AG04450 (cell line): ENCODE measurements at regions not wholly inside any gene's neighbourhood (a gene's known extent, or its start where the extent isn't known, plus 50 kb on each side); places are given as distances from the start of the nearest gene placed in this dataset.

Experiments used
- CTCF ChIA-PET: fragments of 300-600, 350-600 bp; formaldehyde crosslinking; extraction: SDS; loops from one replicate; lab custom pipeline; 2022; ENCODE audit warnings: antibody characterized with exemption, inconsistent platforms; lab: Charles Lee
- POLR2A ChIA-PET: fragments of 350-600 bp; formaldehyde crosslinking; extraction: SDS; loops from one replicate; lab custom pipeline; 2021; ENCODE audit warnings: antibody characterized with exemption, inconsistent platforms; lab: Yijun Ruan, JAX
- DNase-seq: peaks from one replicate; pipeline ENCODE4 v3.0.0-alpha.2; 2011; ENCODE audit warnings: low read depth, low spot score
- H3K27ac ChIP-seq: one replicate; pipeline ENCODE4 v1.5.1; 2012; ENCODE audit warnings: low read depth, low read length, control low read depth
- H3K27me3 ChIP-seq: one replicate; pipeline ENCODE4 v1.6.0; 2012; ENCODE audit warnings: low read length; ENCODE audit not compliant: control insufficient read depth, insufficient read depth
- H3K4me3 ChIP-seq: 2 replicates; pipeline ENCODE4 v1.5.1; 2011; ENCODE audit warnings: mild to moderate bottlenecking, low read depth, low read length, control low read depth
- H3K9me3 ChIP-seq: 2 replicates; pipeline ENCODE4 v1.5.1; 2012; ENCODE audit warnings: low read length; ENCODE audit not compliant: control insufficient read depth, insufficient read depth
- TF ChIP-seq, protein P1 (sequence below): IDR thresholded peaks from 2 replicates; pipeline ENCODE4 v1.5.1; 2011; ENCODE audit warnings: low read depth, low read length, control low read depth, inconsistent platforms

DNA sequence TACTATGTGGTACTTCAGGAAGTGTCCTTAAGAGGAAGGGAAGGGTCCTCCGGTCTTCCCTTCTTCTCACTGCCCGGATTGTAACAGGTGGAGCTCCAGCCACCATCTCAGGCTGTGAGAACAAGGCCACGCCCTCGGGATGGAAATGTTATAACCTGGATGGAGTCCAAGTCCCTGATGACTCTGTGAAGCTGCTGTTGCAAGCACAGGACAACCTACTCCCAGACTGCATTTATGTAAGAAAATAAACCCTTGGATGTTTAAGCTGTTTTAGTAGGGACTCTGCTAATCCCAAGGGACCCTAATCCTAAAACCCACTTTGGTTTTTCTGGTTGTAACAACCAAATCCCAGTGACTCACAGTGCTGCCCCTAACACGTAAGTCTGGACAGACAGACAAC, 221.6 kb downstream of the ACTL7B start:
- TF ChIP-seq, protein P1, sequence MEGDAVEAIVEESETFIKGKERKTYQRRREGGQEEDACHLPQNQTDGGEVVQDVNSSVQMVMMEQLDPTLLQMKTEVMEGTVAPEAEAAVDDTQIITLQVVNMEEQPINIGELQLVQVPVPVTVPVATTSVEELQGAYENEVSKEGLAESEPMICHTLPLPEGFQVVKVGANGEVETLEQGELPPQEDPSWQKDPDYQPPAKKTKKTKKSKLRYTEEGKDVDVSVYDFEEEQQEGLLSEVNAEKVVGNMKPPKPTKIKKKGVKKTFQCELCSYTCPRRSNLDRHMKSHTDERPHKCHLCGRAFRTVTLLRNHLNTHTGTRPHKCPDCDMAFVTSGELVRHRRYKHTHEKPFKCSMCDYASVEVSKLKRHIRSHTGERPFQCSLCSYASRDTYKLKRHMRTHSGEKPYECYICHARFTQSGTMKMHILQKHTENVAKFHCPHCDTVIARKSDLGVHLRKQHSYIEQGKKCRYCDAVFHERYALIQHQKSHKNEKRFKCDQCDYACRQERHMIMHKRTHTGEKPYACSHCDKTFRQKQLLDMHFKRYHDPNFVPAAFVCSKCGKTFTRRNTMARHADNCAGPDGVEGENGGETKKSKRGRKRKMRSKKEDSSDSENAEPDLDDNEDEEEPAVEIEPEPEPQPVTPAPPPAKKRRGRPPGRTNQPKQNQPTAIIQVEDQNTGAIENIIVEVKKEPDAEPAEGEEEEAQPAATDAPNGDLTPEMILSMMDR: no peak
- H3K9me3 ChIP-seq: no peaks in the 10 kb centered on the region
- CTCF ChIA-PET: no interaction called here
- POLR2A ChIA-PET: no interaction called here
- no peak overlapping the region for H3K4me3 ChIP-seq
- H3K27me3 ChIP-seq: peaks cover 6% of the 10 kb centered on the region
- H3K27ac ChIP-seq: no peak overlapping the region
- DNase-seq: no peak

DNA sequence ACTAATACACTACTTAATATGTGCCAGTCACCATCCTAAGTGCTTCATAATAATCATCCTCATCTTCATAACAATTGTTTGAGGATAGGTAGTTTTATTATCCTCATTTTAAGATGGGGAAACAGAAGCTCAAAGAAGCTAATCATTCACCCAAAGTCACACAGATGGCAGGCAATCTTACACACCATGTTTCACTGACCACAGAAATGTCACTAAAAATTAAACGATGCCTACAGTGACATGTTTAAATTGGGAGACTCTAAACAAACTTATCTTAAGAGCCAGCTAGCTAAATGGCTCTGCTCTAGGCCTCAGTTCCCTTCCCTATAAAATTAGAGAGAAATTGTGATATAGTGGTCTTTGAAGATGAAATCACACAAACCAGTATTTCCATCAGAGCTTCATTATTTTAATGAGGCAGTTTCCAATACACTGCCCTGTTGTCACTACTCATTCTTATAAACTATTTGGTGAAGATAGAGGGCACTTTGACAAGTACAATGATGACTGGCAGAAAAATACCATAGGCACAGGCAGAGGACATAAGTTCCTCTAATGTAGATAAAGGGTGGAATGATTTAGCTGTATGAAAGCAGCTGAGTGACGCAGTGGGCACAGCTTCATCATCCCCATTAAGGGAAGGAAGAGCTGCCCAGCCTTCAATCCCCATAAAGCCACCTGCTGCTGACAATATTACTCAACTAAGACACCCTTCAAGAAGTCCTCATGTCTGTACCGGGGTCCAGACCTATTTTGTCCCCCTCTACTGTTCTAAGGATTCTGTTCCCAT, 224.1 kb downstream of the ACTL7B start:
- TF ChIP-seq, protein P1: no peak
- CTCF ChIA-PET: no interaction called here
- no peak for DNase-seq
- Histone ChIP-seq H3K27me3 (peaks cover 2% of the 10 kb centered on the region), H3K4me3 (no peak overlapping the region), H3K9me3 (no peaks in the 10 kb centered on the region), H3K27ac (no peak overlapping the region)
- POLR2A ChIA-PET: no interaction called here

DNA sequence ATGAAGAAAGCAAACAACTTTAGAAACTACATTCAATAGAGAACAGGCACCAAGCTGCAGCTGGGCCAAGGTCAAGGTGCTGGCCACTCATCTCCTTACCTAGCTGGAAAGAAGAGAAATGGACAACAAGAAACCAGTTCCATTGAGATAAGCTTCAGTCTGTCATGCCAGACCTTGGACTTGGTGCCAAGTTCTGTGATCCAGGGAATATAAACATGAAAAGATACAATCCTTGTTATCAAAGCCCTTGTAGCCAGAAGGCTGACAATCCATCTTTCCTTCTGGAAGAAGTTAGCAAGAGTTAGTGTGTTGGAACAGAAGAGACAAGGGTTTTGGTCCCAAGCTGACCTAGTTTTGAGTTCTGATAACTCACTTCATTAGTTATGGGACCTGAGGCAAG, 227.5 kb downstream of the ACTL7B start:
- no peak overlapping the region for H3K4me3 ChIP-seq
- DNase-seq: no peak
- CTCF ChIA-PET: no interaction called here
- no peaks in the 10 kb centered on the region for H3K27me3 ChIP-seq
- POLR2A ChIA-PET: no interaction called here
- TF ChIP-seq, protein P1: no peak
- no peaks in the 10 kb centered on the region for H3K9me3 ChIP-seq
- no peak overlapping the region for H3K27ac ChIP-seq

DNA sequence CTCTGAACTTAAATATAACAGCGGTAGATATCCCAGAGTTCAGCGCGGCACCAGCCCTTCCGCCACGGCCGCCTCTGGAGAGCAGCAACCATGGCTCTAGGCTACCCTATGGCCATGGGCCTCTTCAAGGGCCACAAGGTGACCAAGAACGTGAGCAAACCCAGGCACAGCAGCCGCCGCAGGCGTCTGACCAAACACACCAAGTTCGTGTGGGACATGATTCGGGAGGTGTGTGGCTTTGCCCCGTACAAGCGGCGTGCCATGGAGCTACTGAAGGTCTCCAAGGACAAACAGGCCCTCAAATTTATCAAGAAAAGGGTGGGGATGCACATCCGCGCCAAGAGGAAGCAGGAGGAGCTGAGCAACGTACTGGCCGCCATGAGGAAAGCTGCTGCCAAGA, 229.0 kb downstream of the ACTL7B start:
- TF ChIP-seq, protein P1: no peak
- CTCF ChIA-PET: no interaction called here
- no peak for DNase-seq
- H3K27ac ChIP-seq: no peak overlapping the region
- no peaks in the 10 kb centered on the region for H3K9me3 ChIP-seq
- no peak overlapping the region for H3K4me3 ChIP-seq
- POLR2A ChIA-PET: no interaction called here
- H3K27me3 ChIP-seq: no peaks in the 10 kb centered on the region

DNA sequence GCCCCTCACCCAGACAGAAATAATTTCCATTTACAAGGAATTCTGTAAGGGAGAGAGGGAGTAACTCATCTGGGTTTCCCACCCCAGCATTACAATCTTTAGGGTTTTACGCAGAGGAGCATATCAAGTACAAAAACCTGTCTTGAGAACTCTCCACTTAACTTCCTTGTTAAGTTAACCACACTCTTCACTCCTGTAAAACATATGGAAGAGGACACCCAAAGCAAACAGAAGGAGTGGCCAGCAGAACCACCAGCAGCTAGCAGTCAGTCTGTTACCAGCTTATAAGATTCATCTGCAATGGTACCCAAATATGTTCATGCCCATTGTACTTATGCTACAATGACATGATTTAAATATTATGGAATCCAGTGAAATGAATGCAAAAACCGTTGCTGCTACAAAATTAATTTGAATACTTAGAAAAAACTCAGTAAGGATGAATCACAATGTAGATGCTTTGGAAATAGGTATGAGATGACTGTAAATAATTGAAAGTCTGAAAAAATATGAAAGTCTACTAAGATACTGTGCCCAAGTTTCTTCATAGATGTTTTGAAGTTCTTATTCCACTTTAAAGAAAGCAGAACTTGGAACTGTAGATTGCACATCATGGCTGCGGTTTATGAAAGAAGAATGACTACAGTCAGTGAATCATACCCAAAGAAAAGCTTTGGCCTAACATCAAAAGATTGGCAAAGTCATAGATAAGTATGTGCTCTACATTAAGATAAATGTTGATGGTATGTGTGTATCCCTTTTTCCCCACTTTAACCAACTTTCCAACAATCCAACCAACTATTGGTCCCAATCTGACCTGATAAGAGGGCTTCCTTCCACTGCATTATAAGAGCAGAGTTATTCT, 233.6 kb downstream of the ACTL7B start:
- CTCF ChIA-PET: no interaction called here
- POLR2A ChIA-PET: no interaction called here
- Histone ChIP-seq H3K9me3 (no peaks in the 10 kb centered on the region), H3K27me3 (no peaks in the 10 kb centered on the region), H3K27ac (no peak overlapping the region), H3K4me3 (no peak overlapping the region)
- TF ChIP-seq, protein P1: no peak
- DNase-seq: no peak
